Inflammatory macrophage (primary cell): ENCODE measurements at regions not wholly inside any gene's neighbourhood (a gene's known extent, or its start where the extent isn't known, plus 50 kb on each side); places are given as distances from the start of the nearest gene placed in this dataset.
"Not testable (repeated sequence)": the region's sequence is repeated elsewhere in the genome, so short reads cannot be mapped to it uniquely, and the experiment has no call there.

Experiments
- DNase-seq, 2 donors: peaks; one replicate each; pipeline ENCODE4 v3.0.0-alpha.2; 2020 to 2022

- no peak for DNase-seq
Observed at GRCh38 chr11:70595452-70595851, 197.1 kb downstream of the CTTN start.

- DNase-seq: no peak
Observed at GRCh38 chr11:70596091-70596490, 197.8 kb downstream of the CTTN start.

GRCh38 chr11:70597006-70597555 lies 198.8 kb downstream of the CTTN start:
- DNase-seq: no peak

- no peak for DNase-seq
Observed at GRCh38 chr11:70597751-70598625, 199.7 kb downstream of the CTTN start.

GRCh38 chr11:70600911-70601415 lies 202.6 kb downstream of the CTTN start:
- not testable (repeated sequence) for DNase-seq

- DNase-seq: no peak
Observed at GRCh38 chr11:70601861-70602538, 203.7 kb downstream of the CTTN start.

- no peak for DNase-seq
Observed at GRCh38 chr11:70603114-70603755, 204.9 kb downstream of the CTTN start.

- no peak for DNase-seq
Observed at GRCh38 chr11:70603756-70604211, 205.5 kb downstream of the CTTN start.

- no peak for DNase-seq
Observed at GRCh38 chr11:70604221-70604620, 205.9 kb downstream of the CTTN start.

GRCh38 chr11:70604630-70605467 lies 206.5 kb downstream of the CTTN start:
- DNase-seq: no peak

- DNase-seq: no peak
Observed at GRCh38 chr11:70605468-70605815, 207.1 kb downstream of the CTTN start.

- DNase-seq: no peak
Observed at GRCh38 chr11:70605846-70606245, 207.5 kb downstream of the CTTN start.

GRCh38 chr11:70606248-70606950 lies 208.1 kb downstream of the CTTN start:
- peak in 1 of 2 donors; percentile 5 for DNase-seq

GRCh38 chr11:70606951-70607330 lies 208.6 kb downstream of the CTTN start:
- DNase-seq: no peak

GRCh38 chr11:70607561-70607960 lies 209.2 kb downstream of the CTTN start:
- no peak for DNase-seq

GRCh38 chr11:70608568-70609470 lies 210.5 kb downstream of the CTTN start:
- no peak for DNase-seq

GRCh38 chr11:70610566-70611565 lies 212.5 kb downstream of the CTTN start:
- DNase-seq: no peak

GRCh38 chr11:70611821-70612220 lies 213.5 kb downstream of the CTTN start:
- DNase-seq: no peak
